ENCODE measurements at regions not wholly inside any gene's neighbourhood (a gene's known extent, or its start where the extent isn't known, plus 50 kb on each side); places are given as distances from the start of the nearest gene placed in this dataset.

DNA sequence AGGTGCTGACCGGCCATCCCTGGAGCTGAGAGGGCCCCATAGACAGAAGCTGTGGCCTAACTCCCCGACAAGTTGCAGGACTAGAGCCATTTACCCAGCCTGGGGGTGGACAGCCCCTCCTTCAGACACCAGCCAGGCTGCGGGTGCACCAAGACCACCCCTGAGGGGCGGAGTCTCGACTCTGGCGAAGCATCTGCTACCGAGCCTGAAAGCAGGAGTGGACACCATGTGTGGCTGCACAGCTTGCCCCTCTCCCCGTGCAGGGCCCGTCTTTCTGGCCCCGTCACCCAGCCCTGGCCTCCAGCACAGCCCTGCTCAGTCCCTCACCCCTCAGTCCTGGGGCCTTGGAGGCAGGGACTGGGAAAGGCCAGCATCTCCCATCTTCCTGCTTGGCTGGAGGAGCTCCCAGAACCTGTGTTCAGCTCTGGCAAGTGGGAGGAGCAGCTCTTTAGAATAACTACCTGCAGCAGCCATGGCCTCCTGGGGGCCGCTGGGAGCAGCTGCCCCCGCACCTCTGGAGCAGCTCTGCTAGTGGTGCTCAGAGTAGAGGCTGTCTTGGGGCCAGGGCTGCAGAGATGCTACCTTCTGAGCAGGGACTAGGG is 275.8 kb downstream of the NDUFA10 start:
- no peak for DNase-seq (ENCODE audit: extremely low read depth, low read depth, low spot score)

DNA sequence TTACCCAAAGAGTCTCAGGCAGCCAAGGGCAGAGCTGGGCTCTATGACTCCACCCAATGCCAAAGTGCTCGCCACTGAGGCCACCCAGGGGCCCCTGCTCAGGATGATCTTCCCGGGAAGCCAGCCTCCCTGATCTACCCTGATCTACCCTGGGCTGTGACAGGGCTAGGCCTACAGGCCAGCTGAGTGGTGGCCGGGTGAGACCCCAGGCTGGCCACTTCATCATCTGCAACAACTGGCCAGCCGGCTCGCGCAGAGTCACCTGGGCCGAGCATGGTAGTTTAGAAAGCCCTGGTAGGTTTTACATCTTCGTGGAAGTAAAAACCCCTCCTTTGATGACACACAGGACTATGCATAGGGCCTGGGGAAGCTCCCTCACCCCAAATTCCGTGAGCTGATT is 276.3 kb downstream of the NDUFA10 start:
- no peak for DNase-seq (ENCODE audit: extremely low read depth, low read depth, low spot score)

DNA sequence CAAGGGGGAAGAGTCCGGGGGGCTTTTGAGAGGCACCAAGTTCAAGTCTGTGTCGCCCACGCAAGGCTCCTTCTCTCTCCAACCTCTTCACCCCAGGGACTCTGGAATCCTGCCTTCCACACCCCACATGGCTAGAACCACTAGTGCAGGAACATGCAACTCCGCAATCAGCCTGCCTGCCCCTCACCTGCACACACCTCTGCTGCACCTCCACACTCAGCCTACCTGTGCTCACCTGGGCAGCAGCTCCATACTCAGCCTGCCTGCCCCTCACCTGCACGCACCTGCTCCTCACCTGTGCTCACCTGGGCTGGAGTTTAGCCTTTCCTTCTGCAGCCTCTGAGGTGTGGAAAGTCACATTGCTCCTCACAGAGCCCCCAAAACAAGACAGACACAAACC is 277.4 kb downstream of the NDUFA10 start:
- DNase-seq (ENCODE audit: extremely low read depth, low read depth, low spot score), result no peak

DNA sequence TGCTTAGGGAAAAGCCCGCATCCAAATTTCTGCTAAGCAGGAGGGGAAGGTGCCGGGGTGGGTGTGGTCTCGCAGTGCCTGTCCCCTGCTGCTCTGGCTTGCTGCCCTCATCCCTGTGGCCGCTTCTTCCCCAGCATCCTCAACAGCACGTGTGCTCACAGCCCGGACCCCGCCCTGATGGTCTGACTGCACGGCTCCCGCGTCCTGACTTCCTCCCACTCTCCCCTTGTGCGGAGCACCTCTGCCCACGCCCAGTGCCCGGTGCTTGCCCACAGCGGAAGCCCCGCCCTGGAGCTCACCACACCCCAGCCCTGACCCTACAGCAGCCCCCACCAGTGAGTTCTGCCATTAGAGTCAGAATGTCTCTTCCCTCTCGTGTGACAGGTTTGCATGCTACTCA is 277.9 kb downstream of the NDUFA10 start:
- DNase-seq (ENCODE audit: extremely low read depth, low read depth, low spot score), result no peak

DNA sequence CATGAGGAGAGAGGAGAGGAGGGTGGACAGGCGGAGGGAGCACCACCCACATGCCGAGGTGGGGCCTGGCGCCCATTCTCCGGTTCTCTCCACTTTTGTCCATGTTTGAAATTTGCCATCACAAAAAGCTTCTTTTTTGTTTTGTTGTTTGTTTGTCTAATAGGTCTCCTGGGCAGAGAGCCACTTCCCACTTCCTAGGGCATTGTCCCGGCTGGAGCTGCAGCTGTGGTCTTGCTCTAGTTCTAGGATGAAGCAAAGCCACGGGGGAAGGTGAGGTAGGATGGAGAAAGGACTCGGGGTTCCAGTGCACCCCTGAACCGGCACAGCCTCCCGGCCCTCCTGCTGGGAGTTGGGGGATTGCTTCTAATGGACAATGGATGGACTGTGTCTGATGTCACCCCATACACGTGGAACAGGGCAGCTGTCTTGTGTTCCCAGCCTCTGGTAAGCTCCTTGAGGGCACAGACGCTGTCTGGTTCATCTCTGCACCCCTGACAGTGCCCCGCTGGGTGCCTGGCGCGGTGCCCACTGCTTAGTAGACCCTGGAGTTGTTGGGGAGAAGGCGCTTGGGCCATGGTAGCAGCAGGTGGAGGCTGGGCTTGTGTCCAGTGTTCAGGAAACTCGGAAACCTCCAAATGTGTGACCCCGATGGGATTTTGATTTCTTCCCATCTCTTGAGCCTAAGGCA is 278.4 kb downstream of the NDUFA10 start:
- DNase-seq (ENCODE audit: extremely low read depth, low read depth, low spot score), result no peak

DNA sequence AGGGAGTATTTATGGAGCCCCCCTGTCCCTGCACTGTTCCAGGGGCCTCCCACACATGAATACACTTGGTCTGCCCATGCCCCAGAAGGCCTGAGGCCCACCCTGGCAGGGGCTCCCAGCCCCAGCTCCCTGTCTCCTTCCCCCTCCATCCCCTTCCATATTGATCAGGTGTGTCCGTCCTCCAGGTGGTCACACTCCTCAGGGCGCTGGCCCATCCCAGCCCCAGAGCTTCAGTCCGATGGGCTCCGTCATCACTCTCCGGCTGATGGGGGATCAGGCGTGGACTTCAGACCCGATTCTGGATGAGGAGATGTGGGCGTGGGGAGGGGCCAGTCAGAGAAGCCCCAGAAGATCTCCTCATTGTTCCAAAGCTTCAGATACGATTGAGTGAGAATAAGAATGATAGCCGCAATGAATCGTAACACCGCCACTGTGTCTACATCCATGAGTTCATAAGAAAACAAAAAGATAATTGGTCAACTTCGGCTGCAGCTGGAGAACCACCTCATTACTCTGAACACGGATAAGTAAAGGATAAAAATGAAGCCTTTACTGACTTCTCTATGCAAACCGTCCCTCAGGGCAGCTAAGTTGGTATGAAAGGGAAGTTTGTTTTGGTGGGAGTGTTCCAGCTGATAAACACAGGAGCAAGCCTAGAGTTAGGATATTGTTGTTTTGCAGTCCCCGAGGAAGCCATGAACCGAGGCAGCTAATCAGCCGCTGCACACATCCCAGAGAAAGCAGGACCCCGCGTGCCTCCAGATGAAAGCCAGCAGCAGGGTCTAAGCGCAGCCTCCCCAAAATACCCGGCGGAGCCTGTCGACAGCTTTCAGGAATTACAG is 279.5 kb downstream of the NDUFA10 start:
- no peak for DNase-seq (ENCODE audit: extremely low read depth, low read depth, low spot score)

DNA sequence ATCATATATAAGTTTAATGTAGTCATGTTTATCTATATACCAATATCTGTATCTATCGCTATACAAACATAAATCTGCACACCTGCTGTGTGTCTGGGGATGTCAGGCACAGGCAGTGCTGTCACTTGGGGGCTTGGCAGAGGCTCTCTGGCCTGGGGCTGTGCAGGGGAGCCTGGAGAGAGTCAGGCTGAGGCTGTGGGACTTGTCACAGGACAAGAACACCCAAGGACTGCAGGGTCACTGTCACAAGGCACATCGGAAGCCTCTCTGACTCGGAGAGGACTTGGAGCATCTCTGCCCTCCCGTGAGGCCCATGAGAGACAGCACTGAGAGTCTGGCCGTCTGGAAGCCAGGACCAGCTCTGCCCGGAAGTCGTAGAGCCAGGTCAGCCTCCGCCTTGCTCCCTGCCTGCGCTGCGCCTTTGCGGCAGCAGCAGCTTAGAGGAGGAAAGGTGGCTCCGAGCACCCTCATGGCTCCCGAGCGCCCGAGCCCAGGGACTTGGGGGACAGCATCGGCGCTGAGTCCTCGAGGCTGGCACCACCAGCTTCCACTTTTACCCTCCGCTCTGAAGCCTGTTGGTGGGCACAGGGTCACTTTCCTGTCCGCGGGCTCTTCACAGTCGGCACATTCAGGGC is 280.3 kb downstream of the NDUFA10 start:
- no peak for DNase-seq (ENCODE audit: extremely low read depth, low read depth, low spot score)

DNA sequence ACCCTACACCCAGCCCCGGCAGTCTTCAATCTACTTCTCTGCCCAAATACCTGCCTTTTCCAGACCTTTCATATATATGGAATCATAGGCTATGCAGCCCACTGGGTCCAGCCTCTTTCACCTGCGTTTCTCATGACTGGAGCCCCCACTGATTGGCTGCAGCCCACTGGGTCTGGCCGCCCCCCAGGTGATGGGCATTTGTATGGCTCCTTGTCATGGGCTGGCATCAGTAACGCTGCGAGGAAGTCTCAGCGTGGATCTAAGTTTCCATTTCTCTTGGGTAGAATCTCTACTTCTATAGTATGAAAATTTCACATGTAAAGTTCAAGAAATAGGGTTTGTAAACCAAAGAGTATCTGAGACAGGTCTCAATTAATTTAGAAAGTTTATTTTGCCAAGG is 281.9 kb downstream of the NDUFA10 start:
- no peak for DNase-seq (ENCODE audit: extremely low read depth, low read depth, low spot score)

DNA sequence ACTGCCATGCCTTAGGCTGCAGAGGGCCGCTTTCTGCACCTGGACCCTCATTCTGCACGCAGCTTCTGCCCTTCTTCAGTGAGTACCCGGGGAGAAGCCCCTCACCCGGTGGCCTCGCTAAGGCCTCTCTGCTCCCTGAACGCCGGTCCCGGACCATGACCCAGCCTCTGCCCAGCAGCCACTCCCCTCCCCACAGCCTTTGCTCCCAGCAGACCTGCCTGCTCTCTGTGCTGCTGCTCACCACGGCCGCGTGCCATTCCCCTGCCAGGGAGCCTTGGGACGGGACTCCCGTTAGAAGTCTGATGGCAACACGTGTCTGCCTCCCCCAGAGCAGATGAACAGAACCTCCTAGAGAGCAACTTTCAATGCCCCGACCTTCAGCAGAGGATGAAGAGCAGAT is 282.8 kb downstream of the NDUFA10 start:
- no peak for DNase-seq (ENCODE audit: extremely low read depth, low read depth, low spot score)

DNA sequence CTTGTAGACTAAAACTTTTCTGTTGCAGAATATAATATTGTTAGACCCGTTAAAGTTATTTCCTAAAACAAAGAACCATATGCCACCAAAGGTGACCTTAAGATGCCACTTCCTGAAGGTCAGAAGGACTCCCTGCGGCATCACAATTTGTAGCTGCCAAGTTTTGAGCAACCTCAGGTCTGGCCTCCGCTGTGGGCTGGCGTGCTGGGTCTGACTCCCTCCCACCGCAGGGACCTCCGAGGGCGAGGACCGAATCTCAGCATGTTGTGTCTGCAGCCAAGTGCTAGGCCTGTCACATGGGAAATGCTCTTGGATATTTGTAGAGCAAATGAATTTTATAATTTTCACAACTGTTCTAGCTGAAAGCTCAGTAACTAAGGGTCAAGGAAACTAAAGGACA is 285.9 kb downstream of the NDUFA10 start:
- DNase-seq (ENCODE audit: extremely low read depth, low read depth, low spot score), result no peak

DNA sequence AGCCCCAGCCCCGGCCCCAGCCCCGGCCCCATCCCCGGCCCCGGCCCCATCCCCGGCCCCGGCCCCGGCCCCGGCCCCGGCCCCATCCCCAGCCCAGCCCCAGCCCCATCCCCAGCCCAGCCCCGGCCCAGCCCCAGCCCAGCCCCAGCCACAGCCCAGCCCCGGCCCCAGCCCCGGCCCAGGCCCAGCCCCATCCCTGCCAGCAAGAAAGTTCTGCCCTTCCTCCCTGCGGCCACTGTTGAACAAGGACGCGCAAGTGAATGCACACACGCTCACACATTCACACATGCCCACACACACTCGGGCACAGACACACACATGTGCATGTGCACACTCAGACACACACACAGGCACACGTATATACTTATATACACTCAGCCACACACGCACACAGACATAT is 287.0 kb downstream of the NDUFA10 start:
- DNase-seq (ENCODE audit: extremely low read depth, low read depth, low spot score), result no peak

DNA sequence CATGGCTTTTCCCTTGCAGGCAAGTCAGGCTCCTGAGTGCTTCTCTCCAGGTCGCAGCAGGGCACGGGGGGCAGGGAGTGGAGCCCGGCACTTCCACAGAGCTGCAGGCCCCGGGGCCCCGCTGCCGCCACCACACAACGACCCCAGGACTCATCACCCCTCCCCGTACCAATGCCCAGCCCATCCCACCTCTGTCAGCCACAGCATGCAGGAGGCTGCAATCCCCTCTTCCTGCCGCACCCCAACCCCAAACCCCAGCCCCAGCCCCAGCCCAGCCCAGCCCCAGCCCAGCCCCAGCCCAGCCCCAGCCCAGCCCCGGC is 288.0 kb downstream of the NDUFA10 start:
- no peak for DNase-seq (ENCODE audit: extremely low read depth, low read depth, low spot score)

DNA sequence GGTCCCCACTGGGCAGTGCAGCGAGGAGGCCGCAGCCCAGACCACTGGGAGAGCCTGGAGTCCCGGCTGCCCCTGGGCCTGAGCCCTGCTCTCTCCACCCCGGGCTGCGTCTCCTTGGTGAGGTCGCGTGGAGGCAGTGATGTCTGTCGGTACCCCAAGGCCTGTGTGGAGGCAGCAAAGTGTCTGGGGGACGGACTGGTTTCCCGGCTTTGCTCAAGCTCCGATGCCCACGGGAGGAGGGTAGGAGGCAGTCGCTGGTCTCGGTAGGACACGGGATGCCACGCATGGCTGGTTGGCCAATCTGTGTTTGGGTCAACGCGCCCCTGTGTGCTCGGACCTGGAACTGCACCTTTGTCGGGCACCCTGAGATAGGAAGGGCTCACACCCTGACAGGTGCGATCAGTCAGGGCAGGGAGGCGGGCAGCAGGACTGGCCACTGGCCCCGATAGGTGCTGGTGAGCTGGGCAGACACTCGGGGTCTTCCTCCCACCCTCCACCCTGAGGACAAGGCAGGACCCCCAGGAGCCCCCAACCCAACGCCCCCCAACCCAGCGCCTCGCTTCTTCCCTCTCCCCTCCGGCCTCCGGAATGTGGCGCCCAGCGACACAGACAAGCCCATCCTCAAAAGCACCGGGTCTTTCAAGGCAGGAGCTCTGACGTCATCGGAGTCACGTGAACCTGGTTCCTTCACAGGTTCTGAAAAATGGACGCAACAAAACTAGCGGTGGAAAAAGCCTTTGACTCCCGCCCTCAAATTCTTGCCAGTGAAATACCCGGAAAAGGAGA is 288.6 kb downstream of the NDUFA10 start:
- no peak for DNase-seq (ENCODE audit: extremely low read depth, low read depth, low spot score)

DNA sequence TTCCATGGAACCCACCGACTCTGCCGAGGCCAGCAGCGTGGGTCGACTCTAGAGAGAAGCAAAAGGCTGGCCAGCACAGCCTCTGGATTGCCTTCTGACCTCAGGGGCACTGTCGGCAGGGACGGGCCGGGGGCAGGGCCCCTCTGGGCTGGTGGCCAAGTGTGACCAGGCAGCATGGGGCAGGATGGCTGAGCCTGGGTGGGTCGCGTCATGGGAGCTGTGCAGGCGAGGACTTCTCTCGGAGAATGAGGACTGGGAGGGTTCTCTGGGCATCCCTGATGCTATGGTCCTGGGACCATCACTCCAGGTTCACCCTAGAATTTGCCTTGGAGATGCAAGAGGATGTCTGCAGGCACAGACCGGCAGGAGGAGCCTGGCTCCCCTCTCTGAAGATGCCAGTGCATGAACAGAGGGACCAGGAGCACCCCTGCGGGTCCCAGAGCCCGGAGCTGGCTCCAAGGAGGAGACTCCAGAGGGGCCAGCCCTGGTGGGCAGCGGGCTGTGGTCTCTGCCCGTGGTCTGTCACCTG is 289.2 kb downstream of the NDUFA10 start:
- no peak for DNase-seq (ENCODE audit: extremely low read depth, low read depth, low spot score)

DNA sequence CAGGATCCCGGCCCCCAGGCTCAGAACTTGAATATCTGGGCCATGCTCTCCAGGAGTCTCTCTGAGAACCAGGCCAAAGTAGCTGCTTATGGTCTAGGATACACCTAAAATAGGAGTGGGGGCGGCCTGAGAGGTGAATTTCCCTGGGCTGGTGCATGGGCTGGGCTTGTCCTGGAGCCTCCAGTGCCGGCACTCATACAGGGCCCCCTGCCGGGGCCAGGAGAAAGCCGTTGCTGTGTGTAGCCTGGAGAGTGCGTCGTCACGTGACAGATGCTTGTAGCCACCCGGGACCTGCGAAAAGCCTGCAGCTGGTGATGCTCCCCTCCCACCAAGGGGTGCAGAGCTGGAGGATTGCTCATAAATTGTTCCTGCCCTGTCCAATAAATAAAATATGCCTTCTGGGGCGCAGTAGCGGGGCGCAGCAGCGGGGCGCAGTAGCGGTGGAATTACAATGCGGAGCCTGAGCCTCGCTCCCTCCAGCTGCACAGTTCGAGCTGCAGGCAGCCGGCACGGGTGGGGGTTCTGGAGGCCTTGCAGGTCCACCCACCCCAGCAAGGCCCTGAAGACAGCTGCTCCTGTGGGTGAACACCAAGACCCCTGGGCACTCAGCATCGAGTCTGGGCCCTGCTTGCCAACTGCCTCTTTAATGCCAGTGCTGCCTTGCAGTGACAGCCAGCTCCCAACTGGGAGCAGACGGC is 289.9 kb downstream of the NDUFA10 start:
- DNase-seq (ENCODE audit: extremely low read depth, low read depth, low spot score), result no peak

DNA sequence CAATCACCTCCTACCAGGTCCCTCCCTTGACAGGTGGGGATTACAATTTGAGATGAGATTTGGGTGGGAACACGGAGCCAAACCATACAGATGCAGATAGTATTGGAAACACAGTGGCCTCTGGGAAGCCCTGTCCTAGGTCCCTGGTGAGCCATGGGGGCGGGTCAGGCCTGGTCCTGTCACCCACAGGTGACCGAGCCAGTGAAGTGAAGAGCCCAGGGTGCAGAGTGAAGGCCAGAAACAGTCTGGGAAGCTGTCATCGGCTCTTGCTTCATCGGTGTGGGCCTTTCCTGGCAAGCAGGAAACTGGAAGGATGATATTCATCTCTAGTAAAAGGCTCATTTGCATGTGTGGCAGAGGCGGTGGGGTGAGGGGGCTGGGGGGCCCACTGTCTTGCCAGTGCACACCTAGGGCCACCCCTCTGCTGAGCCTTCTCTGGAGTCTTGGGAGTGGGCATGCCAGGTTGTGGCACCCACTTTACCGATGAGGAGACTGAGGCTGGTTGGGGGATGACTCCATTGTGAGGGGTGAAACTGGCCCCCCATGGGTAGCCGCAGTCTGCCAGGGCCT is 290.6 kb downstream of the NDUFA10 start:
- no peak for DNase-seq (ENCODE audit: extremely low read depth, low read depth, low spot score)

DNA sequence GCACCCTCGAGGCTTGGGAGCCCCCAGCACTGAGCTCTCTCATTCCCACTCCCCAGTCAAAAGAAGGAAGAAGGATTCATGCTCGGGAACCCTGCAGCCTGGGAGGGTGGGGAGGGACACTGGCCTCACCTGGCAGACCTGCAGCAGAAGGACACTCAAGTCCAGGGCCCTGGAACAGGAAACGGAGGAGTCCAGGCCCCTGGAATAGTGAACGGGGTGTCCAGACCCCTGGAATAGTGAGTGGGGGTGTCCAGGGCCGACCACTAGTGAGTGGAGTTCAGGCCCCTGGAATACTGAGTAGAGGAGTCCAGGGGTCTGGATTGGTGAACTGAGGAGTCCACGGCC is 292.5 kb downstream of the NDUFA10 start:
- no peak for DNase-seq (ENCODE audit: extremely low read depth, low read depth, low spot score)

DNA sequence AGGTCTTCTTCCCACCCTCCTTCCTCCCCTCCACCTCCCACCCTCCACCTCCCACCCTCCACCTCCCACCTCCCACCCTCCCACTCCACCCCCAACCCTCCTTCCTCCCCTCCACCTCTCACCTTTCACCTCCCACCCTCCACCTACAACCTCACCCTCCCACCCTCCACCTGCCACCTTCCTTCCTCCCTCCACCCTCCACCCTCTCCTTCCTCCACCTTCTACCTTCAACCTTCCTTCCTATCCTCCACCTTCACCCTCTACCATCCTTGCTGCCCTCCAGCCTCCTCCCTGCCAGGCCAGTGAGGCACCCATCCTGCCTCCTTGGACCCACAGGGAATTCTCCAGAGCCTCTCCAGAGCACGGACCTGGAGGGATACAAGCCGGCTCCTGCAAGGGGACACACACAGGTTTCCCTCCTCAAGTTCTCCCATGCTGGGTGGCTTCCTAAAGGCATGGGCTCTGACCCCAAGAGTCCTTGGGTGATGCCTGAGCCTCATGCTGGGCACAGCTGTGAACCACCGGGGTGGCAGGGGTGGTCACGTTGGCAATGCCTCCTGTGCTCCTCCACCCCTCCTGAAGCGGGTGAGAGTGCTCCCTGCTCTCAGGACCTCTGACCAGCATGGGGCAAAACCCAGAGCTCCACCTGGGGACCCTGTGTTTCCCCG is 293.0 kb downstream of the NDUFA10 start:
- DNase-seq (ENCODE audit: extremely low read depth, low read depth, low spot score), result no peak

DNA sequence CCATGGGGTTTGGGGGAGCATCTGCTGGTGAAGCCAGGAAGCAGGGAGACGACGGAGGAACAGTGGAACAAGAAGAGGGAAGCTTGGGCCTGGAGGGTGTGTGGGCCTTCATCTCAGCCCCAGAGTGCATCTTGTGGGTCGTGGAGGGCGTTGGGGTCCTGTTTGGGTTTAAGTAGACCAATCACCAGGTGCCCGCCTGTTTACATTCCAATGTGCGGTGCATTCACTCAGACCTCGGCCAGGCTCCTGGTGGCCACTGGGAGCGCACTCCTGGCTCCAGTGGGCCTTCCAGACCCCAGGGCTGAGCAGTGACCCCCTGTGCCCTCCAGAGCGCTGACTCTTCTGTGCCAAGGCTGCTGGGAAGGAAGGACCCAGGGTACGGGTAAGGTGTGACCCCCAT is 293.7 kb downstream of the NDUFA10 start:
- DNase-seq (ENCODE audit: extremely low read depth, low read depth, low spot score), result no peak

Measured in glomerular endothelial cell (primary cell).